HG02759 (cell line): ENCODE measurements at regions not wholly inside any gene's neighbourhood (a gene's known extent, or its start where the extent isn't known, plus 50 kb on each side); places are given as distances from the start of the nearest gene placed in this dataset.
"Not testable (repeated sequence)": the region's sequence is repeated elsewhere in the genome, so short reads cannot be mapped to it uniquely, and the experiment has no call there.

ENCODE experiments used
- ATAC-seq: cut with Tn5 transposase; IDR thresholded peaks from one replicate; pipeline ENCODE4 v1.9.1; 2021; ENCODE audit warnings: mild to moderate bottlenecking, moderate library complexity; ENCODE audit not compliant: unreplicated experiment

DNA sequence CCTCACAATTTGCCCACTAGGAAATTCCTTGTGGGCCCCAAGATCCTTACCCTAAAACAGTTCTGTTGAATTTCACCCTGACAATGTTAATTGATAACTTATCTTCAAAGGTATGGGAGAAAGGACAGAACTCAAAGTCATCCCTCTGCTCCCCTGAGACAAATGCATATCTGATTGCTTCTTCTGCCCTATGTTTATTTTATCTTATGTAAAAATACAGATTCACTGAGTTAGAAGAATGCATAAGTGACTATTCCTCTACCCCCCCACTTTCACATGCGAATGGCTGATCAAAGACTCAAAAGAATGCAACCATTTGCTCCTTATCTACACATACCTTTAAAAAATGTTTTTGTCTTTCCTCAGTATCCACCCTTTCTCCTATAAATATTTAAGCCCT lies 235.7 kb upstream of the SEMA3C start:
- ATAC-seq: no peak

DNA sequence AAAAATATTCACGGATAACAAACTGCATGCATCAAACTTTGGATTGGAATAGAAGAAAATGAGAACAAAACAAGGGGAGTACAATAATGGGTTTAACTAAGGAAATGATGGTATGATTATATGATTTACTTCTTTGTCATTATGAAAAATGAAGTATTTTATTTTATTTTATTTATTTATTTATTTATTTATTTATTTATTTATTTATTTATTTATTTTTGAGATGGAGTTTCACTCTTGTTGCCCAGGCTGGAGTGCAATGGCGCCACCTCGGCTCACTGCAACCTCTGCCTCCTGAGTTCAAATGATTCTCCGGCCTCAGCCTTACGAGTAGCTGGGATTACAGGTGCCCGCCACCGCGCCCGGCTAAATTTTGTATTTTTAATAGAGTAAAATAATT lies 234.1 kb upstream of the SEMA3C start:
- not testable (repeated sequence) for ATAC-seq

DNA sequence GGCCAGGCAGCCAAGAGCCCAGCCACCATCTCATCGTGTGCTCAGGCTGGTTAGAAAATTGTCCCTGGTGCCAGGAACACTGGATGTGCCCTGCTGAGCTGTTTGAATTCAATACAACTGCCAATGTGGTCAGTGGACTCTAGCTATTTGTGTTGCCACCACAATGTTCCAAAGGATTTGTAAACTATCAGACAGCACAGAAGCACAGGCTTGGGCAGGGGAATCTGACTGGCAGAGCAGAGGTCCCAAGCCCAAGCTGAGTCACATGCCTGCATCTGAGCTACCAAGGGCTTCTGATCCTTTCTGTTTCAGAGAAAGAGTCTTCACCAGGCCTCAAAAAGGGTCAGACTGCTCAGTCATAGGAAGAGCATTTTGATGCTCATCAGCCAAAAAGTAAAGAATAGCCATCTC lies 232.1 kb upstream of the SEMA3C start:
- no peak for ATAC-seq

DNA sequence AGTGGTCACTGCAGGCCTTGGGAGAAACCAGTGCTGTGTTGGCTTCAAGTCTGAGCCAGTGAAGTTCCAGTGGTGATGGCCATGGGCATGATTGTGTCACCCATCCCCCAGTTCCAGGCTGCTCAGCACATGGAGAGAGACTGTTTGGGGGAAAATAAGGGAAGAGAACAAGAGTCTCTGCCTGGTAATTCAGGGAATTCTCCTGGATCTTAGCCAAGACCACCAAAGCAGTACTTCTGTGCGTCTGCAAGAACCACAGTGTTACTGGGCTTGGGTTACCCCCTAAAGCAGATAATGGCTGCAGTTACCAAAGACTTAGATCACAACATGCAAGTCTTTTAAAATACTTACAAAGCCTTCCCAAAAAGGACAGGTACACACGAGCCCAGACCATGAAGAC lies 225.0 kb upstream of the SEMA3C start:
- ATAC-seq: no peak

DNA sequence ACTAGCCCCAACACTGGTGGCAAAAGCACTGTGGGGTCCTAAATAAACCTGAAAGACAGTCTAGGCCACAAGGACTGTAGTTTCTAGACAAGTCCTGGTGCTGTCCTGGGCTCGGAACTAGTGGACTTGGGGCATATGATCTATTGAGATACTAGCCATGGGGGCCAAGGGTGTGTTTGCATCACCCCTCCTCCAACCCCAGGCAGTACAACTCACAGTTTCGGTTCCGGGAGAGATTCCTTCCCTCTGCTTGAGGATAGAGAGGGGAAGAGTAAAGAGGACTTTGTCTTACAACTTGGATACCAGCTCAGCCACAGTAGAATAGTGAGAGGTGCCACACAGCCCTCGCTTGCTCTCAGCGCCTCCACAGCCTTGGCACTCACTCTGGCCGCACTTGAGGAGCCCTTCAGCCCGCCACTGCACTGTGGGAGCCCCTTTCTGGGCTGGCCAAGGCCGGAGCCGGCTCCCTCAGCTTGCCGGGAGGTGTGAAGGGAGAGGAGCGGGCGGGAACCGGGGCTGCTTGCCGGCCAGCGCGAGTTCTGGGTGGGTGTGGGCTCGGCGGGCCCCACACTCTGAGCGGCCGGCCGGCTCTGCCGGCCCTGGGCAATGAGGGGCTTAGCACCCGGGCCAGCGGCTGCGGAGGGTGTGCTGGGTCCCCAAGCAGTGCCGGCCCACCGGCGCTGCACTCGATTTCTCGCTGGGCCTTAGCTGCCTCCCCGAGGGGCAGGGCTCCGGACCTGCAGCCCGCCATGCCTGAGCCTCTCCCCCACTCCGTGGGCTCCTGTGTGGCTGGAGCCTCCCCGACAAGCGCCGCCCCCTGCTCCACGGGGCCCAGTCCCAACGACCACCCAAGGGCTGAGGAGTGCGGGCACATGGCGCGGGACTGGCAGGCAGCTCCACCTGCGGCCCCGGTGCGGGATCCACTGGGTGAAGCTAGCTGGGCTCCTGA lies 222.7 kb upstream of the SEMA3C start:
- ATAC-seq: not testable (repeated sequence)

DNA sequence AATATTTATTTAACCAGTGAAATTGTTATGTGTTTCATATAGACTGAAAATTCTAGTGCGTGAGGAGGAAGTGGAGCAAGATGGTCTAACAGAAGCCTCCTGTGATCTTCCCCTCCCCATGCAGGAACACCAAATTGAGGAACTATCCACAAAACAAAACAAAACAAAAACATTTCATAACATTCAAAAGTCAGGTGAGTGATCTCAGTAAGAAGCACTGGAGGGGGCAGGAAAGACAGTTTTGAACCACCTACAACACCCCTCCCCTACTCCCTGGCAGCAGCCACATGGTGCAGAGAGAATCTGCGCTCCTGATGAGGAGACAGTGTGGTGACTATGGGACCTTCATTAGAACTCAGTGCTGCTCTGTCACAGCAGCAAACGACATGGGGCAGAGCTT lies 221.9 kb upstream of the SEMA3C start:
- ATAC-seq: no peak

DNA sequence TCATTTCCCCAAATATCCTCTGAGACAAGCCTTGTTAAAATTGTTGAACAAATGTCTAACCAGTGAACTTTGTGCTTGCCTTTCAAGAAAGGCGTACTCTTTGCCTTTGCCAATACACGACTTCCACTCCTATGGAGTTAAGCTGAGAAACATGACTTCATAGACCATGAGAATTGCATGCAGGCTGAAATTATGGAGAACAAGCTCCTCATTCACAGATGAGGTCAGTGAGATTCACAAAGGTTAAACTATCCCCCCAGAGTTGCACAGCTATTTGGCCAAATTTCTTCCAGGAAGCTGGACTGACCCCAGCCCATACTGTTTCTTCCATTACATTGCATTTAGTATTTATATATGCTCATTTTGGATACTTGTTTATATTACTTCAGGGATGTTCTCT lies 221.4 kb upstream of the SEMA3C start:
- no peak for ATAC-seq

DNA sequence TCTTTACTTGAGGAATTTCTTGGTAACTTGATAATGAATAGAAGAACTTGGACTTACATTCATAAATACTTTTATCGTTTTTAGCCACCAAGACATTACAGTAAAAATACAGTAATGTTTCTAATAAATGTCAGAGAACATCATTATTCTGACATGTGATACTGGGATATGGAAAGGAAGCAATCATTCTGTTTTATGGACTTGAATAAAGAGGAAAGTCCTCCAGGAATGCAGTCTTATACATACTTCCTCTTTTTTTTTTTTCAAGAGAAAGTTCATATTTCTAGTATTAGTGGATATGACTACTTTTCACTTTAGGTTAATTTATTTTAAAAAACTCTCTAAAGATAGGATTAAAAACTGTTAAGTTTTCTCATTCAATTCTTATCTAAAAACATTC lies 220.0 kb upstream of the SEMA3C start:
- ATAC-seq: no peak

DNA sequence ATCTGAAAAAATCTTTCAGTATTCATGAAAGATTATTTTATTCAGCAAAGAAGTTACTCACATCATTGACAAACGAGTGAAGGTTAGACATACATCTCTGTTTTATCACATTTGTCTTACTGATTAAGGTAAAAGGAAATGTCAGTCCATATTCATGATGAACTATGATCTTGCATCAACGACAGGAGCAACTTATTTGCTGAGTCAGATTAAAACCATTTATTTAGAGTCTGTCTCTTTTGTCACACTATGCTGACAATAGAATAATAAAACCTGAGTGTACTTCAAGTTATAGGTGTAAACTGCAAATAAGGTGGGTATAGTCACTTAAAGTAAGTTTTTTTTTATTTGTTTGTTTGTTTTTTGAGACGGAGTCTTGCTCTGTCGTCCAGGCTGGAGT lies 216.5 kb upstream of the SEMA3C start:
- ATAC-seq: no peak

DNA sequence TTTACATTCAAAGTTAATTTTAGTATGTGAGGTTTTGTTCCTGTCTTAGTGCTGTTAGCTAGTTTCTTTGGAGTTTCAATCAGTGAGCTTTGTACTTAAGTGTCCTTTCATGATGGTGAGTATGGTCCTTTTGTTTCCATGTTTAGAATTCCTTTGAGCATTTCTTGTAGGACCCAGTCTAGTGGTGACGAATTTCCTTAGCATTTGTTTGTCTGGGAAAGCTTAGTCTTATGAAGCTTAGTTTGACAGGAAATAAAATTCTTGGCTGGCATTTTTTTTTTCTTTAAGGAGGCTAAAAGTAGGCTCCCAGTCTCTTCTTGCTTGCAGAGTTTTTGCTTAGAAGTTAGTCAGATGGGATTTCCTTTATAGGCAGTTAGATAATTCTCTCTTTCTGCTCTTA lies 209.2 kb upstream of the SEMA3C start:
- ATAC-seq: no peak

DNA sequence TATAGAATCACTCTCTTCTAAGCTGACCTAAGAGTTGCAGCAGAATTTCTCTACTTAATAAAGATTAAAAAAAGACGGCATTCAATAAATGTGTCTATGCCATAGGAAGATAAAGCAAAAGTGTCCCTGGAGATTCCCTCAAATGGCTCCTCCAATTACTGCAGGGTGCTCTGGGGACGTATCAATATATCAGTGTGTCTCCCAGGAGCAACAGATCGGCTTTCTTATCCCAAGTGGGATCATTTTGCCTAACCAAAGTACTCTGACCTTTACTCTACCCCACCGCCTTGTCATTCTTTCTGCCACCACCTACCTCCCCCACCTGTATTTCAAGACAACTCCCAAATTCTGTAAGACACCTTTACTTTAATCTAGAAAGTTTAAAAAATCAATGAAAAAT lies 202.0 kb upstream of the SEMA3C start:
- ATAC-seq: no peak

DNA sequence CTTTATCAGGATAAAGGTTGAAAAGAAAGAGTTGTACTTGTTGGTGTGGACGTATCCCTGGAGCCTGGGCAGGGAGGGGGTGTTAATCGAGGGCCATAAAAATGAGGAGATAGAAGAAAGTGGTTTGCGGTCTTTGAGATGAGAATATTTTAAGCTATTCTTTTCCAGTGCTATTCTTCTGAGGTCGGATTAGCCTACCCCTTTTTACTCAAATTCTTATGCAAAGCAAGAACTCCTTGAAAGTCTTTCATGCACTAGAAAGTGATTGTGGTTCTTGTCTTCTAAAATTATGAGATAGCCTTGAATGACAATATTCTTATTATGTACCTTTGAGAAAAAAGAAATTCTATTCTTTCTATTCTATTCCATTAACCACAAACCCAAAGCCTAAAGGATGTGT lies 201.3 kb upstream of the SEMA3C start:
- ATAC-seq: no peak

DNA sequence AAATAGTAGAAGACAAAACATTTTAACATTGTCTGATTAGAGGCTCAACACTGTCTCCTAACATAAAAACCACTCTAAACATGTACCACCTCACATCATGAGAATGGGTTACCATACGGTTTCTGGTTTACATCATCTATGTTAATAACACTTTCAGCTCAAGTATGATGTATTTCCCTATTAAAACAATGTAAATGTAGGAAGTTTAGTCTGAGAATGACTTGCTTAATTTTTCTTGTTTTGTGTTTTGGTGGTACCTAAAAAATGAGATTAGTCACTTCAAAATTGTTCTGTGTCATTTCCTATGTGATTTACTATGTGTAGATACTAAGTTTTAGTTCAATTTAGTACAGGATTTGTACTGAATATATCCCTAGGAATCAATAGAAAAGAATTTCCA lies 195.8 kb upstream of the SEMA3C start:
- ATAC-seq: no peak

DNA sequence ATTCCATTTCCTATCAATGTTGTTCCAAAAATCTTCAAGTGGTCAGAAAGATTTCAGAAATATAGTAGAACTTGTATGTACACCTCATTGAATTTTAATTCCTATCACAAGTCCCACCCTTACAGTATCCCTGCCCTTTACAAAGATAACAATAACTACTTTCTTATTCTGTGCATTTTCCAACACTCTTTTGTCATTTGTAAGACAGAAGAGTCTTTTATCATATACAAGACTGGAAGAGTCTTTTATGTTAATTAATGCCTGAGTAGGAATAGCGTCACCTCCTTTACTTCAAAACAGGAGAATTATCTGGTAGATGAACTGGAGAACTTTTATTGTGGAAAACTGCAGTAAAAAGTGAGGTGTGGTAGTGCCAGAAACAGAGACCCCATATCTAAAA lies 193.9 kb upstream of the SEMA3C start:
- ATAC-seq: no peak

DNA sequence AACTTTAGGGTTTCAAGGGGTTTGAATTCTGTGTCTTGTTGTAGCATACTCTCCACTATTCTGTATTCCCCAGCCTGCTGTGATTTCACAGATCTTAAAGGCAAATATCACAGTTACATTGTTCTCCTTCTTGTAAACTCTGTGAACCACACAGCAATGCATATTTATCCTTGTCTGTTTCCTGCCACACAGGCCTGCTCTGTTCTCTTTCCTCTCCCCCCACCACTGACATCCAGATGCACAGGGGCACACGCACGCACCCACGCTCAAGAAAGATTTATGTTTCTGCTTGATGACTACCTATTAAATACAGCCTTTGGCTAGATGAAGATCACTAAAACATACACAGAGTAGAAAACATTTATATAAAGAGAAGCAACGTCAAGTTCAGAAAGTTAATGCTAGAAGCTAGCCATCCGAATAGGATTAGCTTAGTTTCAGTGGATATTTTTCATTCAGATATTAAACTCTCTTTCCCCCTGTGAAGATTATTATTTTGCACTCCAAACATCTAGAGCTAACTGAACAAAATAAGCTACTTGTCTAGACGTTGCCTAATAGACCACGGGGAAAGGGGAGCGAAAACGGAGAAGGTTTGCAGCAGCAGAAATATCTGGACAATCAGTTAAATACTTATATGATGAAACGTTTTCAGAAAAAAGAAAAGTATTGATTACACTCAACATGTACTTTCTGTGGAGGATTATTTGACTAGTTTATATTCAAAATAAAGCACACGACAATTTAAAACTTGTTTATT lies 193.1 kb upstream of the SEMA3C start:
- no peak for ATAC-seq

DNA sequence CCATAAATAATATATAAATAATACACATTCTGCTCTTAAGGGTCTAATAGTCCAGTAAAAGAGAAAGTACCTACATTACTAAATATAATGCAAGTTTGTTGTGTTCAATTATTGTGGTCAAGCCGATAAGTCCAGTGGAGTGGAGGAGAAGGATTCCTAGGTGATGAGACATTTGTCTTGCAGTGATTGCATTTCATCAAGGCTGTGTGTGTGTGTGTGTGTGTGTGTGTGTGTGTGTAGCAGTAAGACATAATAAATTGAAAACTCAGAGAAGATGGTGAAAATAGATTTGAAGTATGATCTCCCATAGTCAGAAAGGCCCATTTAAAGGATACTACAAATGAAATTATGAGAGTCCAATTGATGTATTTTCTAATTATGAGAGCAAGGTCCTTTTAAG lies 192.5 kb upstream of the SEMA3C start:
- ATAC-seq: no peak

DNA sequence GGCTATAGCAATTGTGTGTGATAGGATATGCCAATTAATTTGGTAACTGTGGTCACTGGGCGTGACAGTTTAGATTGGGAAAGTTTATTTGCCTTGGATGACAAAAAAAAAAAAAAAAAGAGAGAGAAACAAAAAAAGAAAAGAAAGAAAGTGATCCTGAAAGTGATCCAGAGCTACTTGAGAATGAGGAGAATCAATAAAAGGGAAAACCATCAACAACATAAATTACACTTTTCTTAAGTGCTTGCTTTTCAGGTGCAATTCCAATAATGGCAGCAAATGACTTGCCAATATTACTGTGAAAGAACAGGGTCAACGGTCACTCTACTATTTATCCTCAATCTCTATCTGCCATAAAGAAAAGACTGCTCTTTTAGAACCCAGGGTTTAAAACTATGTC lies 191.8 kb upstream of the SEMA3C start:
- no peak for ATAC-seq

DNA sequence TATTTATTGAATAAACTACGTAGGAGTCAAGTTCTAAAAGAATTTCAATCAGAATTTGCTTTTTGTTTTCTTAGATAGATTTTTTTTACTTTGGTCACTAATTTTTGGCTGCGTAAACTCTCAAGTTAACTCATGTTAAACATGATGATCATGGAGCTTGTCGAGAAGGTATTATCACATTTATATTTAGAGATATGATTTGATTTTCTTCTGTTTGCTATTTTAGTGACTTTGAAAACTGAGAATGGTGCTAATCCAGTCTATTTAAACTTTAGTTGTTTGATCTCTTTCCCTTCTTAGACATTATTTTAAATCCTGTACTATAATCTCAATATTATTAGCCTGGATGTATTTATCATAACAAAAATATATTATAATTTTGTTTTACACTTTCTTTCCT lies 179.4 kb upstream of the SEMA3C start:
- no peak for ATAC-seq

DNA sequence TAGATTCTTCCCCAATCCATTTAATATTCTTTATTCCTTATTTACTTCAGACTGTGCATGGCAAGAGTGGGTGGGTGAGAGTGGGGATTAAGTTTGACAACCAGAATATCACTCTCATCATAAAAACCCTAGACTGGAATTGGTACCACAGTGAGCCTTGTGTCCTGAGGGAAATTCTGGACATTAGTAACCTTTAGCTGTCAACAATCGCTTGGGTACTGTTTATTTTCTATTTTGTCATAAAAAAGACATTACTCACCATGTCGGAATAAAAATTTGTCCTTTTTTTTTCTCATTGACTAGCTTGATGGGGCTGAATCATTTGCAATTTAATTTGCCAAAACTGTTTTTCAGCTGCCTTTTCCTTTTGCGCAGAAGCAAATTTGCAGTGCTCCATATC lies 176.1 kb upstream of the SEMA3C start:
- no peak for ATAC-seq

DNA sequence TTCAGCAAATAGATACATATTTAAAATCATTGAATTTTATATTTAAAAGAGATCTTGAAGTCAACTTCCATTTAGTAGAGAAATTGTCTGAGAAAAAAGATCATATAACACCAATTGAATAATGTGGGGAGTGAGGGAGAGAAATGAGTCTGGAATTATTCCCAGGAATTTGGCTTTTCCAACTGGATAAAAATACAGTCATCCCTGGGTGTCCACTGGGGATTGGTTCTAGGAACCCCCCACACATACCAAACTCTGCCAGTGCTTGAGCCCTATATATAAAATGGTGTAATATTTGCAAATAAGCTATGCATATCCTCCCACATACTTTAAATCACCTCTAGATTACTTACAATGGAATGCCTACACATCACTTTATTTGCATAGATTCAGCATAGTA lies 162.8 kb upstream of the SEMA3C start:
- no peak for ATAC-seq

DNA sequence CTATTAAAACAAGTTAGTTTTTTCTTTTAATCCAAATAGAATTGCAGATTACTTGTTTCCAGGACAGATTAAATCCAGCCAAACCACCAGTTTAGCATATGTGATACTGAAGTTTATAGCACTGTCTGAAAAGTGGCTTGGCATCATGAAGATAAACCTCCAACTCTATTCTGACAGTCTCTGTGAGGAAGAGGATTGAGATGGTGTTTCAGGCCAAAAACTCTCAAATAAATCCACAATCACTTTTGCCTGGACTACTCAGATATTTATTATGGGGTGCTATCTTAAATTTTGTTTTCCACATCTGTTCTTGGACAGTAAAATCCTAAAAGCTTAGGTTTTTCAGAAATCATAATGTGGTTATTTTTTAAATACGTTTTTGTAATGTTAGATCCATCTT lies 161.7 kb upstream of the SEMA3C start:
- ATAC-seq: no peak

DNA sequence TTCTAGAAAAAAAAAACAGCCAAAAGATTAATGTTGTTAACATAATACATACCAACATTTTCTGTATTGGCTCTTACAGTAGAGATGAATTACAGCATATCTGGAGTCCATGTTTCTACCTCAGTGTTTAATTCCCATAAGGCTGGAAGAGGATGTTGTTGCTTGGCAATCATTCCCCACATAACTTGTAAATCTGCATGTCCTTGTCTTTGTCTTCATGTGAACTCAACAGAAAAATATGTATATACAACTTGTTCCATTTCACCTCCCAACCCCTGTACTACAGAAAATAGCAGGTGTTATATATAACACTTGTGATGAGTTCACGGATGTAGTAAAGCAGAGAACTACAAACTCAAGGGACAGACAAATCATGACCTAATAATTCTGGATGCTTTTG lies 160.9 kb upstream of the SEMA3C start:
- no peak for ATAC-seq
